ENCODE measurements at regions not wholly inside any gene's neighbourhood (a gene's known extent, or its start where the extent isn't known, plus 50 kb on each side); places are given as distances from the start of the nearest gene placed in this dataset.
"Not testable (repeated sequence)": the region's sequence is repeated elsewhere in the genome, so short reads cannot be mapped to it uniquely, and the experiment has no call there.

GRCh38 chr7:20839196-20839735 is 52.6 kb upstream of the SP8 start:
- DNase-seq: no peak

GRCh38 chr7:20839987-20840386 is 53.3 kb upstream of the SP8 start:
- DNase-seq: no peak

GRCh38 chr7:20846791-20847190 is 60.1 kb upstream of the SP8 start:
- DNase-seq: no peak

- DNase-seq: no peak
Observed at GRCh38 chr7:20858951-20859350, 72.3 kb upstream of the SP8 start.

- no peak for DNase-seq
Observed at GRCh38 chr7:20861468-20861867, 74.8 kb upstream of the SP8 start.

- no peak for DNase-seq
Observed at GRCh38 chr7:20862554-20862953, 75.9 kb upstream of the SP8 start.

- DNase-seq: no peak
Observed at GRCh38 chr7:20864221-20864620, 77.5 kb upstream of the SP8 start.

- no peak for DNase-seq
Observed at GRCh38 chr7:20865684-20866083, 79.0 kb upstream of the SP8 start.

GRCh38 chr7:20870977-20871376 is 84.3 kb upstream of the SP8 start:
- no peak for DNase-seq

GRCh38 chr7:20892776-20893175 is 106.1 kb upstream of the SP8 start:
- no peak for DNase-seq

- DNase-seq: no peak
Observed at GRCh38 chr7:20894806-20895205, 108.1 kb upstream of the SP8 start.

GRCh38 chr7:20895563-20895962 is 108.9 kb upstream of the SP8 start:
- DNase-seq: no peak

GRCh38 chr7:20896996-20897395 is 110.3 kb upstream of the SP8 start:
- DNase-seq: no peak

GRCh38 chr7:20906801-20907453 is 120.2 kb upstream of the SP8 start:
- DNase-seq: no peak

GRCh38 chr7:20911081-20911480 is 124.4 kb upstream of the SP8 start:
- no peak for DNase-seq

GRCh38 chr7:20913853-20914252 is 127.2 kb upstream of the SP8 start:
- DNase-seq: no peak

- DNase-seq: no peak
Observed at GRCh38 chr7:20916311-20916710, 129.6 kb upstream of the SP8 start.

- DNase-seq: no peak
Observed at GRCh38 chr7:20917603-20918002, 130.9 kb upstream of the SP8 start.

- DNase-seq: no peak
Observed at GRCh38 chr7:20918156-20918555, 131.5 kb upstream of the SP8 start.

GRCh38 chr7:20927178-20927577 is 140.5 kb upstream of the SP8 start:
- DNase-seq: not testable (repeated sequence)

- no peak for DNase-seq
Observed at GRCh38 chr7:20927976-20928375, 141.3 kb upstream of the SP8 start.

GRCh38 chr7:20929199-20929598 is 142.5 kb upstream of the SP8 start:
- DNase-seq: no peak

GRCh38 chr7:20931739-20932138 is 145.1 kb upstream of the SP8 start:
- DNase-seq: no peak

GRCh38 chr7:20932785-20933527 is 146.3 kb upstream of the SP8 start:
- no peak for DNase-seq

- no peak for DNase-seq
Observed at GRCh38 chr7:20945451-20945850, 158.8 kb upstream of the SP8 start.
